Breast epithelium (tissue), 4 donors: ENCODE measurements at regions not wholly inside any gene's neighbourhood (a gene's known extent, or its start where the extent isn't known, plus 50 kb on each side); places are given as distances from the start of the nearest gene placed in this dataset.

Experiments used
- DNase-seq, 2 donors: peaks; one replicate each; pipeline ENCODE4 v3.0.0-alpha.2; 2019; ENCODE audit warnings: low spot score in 2 of 2
- H3K27ac ChIP-seq, 2 donors: fragments of 200-600 bp; sonication (generic) in 1 of 2; one replicate each; pipeline ENCODE4 v1.5.1; 2016 to 2019; ENCODE audit warnings: mild to moderate bottlenecking in 1 of 2
- H3K27me3 ChIP-seq, 2 donors: fragments of 200-600 bp; sonication (generic) in 1 of 2; one replicate each; pipeline versions ENCODE4 v1.5.1 to v1.6.0; 2017 to 2019; ENCODE audit warnings: control low read depth in 1 of 2, mild to moderate bottlenecking in 1 of 2
- H3K36me3 ChIP-seq: fragments of 200-600 bp; one replicate; pipeline ENCODE4 v1.5.1; 2019
- H3K4me1 ChIP-seq, 2 donors: fragments of 200-600 bp; sonication (generic); one replicate each; pipeline ENCODE4 v1.5.1; 2016 to 2019; ENCODE audit warnings: control low read depth in 1 of 2
- H3K4me3 ChIP-seq, 3 donors: fragments of 200-600 bp; sonication (generic); 1 replicate in 2 of 3; 2 replicates in 1 of 3; pipeline ENCODE4 v1.5.1; 2016 to 2019; ENCODE audit warnings: mild to moderate bottlenecking in 3 of 3, moderate library complexity in 2 of 3
- H3K9me3 ChIP-seq, 2 donors: fragments of 200-600 bp; sonication (generic) in 1 of 2; one replicate each; pipeline ENCODE4 v1.5.1; 2016 to 2019; ENCODE audit warnings: control low read depth in 1 of 2
- POLR2A ChIP-seq: fragments of 450-650 bp; IDR thresholded peaks from one replicate; pipeline ENCODE4 v1.6.1; 2016; ENCODE audit warnings: antibody characterized with exemption, mild to moderate bottlenecking, moderate library complexity
- POLR2AphosphoS5 ChIP-seq, 3 donors: sonication (generic); formaldehyde crosslinking; IDR thresholded peaks; one replicate each; pipeline ENCODE4 v1.6.1; 2017; ENCODE audit warnings: antibody characterized with exemption in 3 of 3
- intact Hi-C: fragments of 100-400 bp; cut with DNase I; formaldehyde crosslinking; loops from one replicate; pipeline ENCODE4 v1.15.1; 2023; ENCODE audit warnings: low total_unique reads
- TF ChIP-seq, protein P1 (sequence below), 3 donors: fragments of 450-650 bp; IDR thresholded peaks; one replicate each; pipeline ENCODE4 v1.5.1; 2016 to 2017; ENCODE audit warnings: antibody characterized with exemption in 3 of 3, mild to moderate bottlenecking in 3 of 3, moderate library complexity in 3 of 3

DNA sequence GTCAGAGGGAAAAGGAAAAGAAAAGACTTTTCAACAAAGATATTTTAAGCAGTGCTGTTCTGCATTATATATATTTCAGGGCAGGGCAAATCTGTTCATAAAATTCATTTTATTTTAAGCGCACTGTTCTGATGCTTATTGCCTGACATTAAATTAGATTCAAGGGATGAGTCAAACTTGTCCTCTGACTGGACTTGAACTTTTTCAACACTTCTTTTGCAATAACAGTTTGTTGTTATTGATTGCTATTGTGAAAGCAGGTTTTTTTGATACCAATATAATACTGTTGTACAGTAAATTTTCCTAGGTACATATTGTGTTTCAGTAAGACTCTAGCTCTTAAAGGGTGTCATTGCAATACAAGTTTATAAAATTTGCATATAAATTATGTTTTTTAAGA is 481.3 kb downstream of the NAF1 start:
- Histone ChIP-seq H3K27me3 (no peaks in the 10 kb centered on the region), H3K27ac (no peak overlapping the region), H3K9me3 (no peaks in the 10 kb centered on the region), H3K36me3 (no peaks in the 10 kb centered on the region), H3K4me1 (no peaks in the 10 kb centered on the region), H3K4me3 (no peak overlapping the region)
- no peak for DNase-seq
- intact Hi-C loops = no loop called here
- TF ChIP-seq, protein P1, sequence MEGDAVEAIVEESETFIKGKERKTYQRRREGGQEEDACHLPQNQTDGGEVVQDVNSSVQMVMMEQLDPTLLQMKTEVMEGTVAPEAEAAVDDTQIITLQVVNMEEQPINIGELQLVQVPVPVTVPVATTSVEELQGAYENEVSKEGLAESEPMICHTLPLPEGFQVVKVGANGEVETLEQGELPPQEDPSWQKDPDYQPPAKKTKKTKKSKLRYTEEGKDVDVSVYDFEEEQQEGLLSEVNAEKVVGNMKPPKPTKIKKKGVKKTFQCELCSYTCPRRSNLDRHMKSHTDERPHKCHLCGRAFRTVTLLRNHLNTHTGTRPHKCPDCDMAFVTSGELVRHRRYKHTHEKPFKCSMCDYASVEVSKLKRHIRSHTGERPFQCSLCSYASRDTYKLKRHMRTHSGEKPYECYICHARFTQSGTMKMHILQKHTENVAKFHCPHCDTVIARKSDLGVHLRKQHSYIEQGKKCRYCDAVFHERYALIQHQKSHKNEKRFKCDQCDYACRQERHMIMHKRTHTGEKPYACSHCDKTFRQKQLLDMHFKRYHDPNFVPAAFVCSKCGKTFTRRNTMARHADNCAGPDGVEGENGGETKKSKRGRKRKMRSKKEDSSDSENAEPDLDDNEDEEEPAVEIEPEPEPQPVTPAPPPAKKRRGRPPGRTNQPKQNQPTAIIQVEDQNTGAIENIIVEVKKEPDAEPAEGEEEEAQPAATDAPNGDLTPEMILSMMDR (IDR thresholded peaks at IDR 0.05) = no peak
- TF ChIP-seq POLR2AphosphoS5 (IDR thresholded peaks at IDR 0.05) (no peak), POLR2A (no peak)

DNA sequence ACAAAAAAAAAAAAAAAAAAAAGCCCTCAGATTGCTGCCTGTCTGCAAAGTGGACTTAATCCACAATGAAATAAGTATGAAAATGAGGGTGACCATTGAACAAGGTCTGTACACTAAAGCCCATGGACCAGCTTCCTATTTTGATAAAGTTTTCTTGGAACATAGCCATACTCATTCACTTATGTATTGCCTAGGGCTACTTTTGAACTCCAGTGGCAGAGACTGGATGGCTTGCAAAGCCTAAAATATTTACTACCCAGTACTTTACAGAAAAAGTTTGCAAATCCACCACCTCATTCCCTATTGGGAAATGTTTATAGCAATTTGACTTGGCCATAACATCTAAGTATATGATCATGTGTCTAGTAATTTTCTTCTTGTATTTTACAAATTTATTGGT is 481.7 kb downstream of the NAF1 start:
- DNase-seq = no peak
- TF ChIP-seq, protein P1 (IDR thresholded peaks at IDR 0.05) = no peak
- TF ChIP-seq POLR2A = no peak
- H3K4me1 ChIP-seq = no peaks in the 10 kb centered on the region
- no peak overlapping the region for H3K4me3 ChIP-seq
- no peaks in the 10 kb centered on the region for H3K27me3 ChIP-seq
- no peaks in the 10 kb centered on the region for H3K36me3 ChIP-seq
- intact Hi-C loops = no loop called here
- no peaks in the 10 kb centered on the region for H3K9me3 ChIP-seq
- H3K27ac ChIP-seq = no peak overlapping the region

DNA sequence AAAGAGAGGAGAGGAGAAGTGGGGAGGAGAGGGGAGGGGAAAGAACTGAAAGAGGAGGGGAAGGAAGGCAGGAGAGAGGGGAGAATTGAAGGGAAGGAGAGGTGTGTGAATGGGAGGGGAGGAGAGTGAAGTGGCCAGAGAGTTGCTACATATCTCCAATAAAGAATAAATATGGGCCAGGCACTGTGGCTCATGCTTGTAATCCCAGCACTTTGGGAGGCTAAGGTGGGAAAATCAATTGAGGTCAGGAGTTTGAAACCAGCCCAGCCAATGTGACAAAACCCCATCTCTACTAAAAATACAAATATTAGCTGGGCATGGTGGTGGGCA is 482.4 kb downstream of the NAF1 start:
- no peaks in the 10 kb centered on the region for H3K4me1 ChIP-seq
- H3K27ac ChIP-seq = no peak overlapping the region
- no peaks in the 10 kb centered on the region for H3K36me3 ChIP-seq
- H3K4me3 ChIP-seq = no peak overlapping the region
- no peaks in the 10 kb centered on the region for H3K27me3 ChIP-seq
- peaks cover 0 to 2% of the 10 kb centered on the region in 2 donors for H3K9me3 ChIP-seq
- DNase-seq = no peak
- intact Hi-C loops = no loop called here
- TF ChIP-seq POLR2A = no peak
- TF ChIP-seq POLR2AphosphoS5 (IDR thresholded peaks at IDR 0.05) = no peak
- TF ChIP-seq, protein P1 (IDR thresholded peaks at IDR 0.05) = no peak

DNA sequence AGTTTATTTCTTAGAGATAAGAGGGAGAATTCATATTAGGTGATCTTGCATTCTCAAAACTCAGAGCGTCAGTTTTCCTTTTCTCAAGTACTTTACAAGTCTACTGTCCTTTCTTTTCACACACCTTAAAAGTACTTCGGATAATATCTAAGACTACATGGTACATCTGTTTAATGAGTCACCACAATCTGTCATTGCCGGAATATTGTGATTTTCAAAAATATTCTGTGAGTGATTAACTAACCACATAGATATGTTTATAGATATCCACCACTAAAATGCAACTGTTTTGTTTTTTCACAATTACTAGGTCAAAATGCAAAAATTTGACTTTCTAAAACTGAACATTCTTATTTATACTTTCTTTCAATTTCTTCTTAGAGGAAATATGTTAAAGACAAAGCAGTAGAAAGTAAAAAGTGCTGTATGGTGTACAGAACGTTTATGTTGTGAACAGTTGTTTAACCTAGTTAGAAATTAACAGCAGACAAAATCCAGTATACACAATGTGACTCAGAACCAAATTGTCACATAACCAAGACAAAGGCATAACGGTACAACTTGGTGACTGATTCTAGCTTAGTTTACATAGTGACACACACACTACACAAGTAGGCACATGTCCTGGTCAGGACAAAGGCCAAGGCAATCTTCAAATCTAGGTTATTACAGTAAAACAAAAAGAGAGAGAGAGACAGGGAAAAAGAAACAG is 482.9 kb downstream of the NAF1 start:
- H3K4me1 ChIP-seq = no peaks in the 10 kb centered on the region
- no peaks in the 10 kb centered on the region for H3K36me3 ChIP-seq
- no peak overlapping the region for H3K4me3 ChIP-seq
- no peak for DNase-seq
- no peak overlapping the region for H3K27ac ChIP-seq
- TF ChIP-seq, protein P1 (IDR thresholded peaks at IDR 0.05) = no peak
- TF ChIP-seq POLR2AphosphoS5 (IDR thresholded peaks at IDR 0.05) (no peak), POLR2A (no peak)
- intact Hi-C loops = no loop called here
- H3K9me3 ChIP-seq = peaks cover 0 to 7% of the 10 kb centered on the region in 2 donors
- H3K27me3 ChIP-seq = no peaks in the 10 kb centered on the region

DNA sequence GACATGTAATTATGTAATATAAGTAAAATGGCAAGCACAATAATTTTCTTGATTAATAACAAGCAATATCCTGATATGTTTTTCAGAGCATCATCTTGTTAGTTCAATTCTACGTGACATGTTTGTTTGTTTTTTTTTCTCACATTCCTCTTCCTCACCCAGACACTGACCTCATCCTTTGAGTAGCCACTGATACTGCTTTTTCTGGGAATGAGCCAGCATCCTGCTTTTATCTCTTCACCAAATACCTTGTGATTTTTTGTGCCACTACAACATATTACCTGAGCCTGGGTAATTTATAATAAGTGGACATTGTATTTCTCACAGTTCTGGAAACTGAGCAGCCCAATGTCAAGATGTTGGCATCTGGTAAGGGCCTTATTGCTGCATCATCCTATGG is 484.0 kb downstream of the NAF1 start:
- DNase-seq = no peak
- Histone ChIP-seq H3K4me1 (no peaks in the 10 kb centered on the region), H3K27ac (no peak overlapping the region), H3K4me3 (no peak overlapping the region), H3K9me3 (peaks cover 0 to 15% of the 10 kb centered on the region in 2 donors), H3K27me3 (no peaks in the 10 kb centered on the region), H3K36me3 (no peaks in the 10 kb centered on the region)
- intact Hi-C loops = no loop called here
- TF ChIP-seq POLR2A (no peak), POLR2AphosphoS5 (IDR thresholded peaks at IDR 0.05) (no peak)
- TF ChIP-seq, protein P1 (IDR thresholded peaks at IDR 0.05) = no peak
